ENCODE measurements at regions not wholly inside any gene's neighbourhood (a gene's known extent, or its start where the extent isn't known, plus 50 kb on each side); places are given as distances from the start of the nearest gene placed in this dataset.

DNA sequence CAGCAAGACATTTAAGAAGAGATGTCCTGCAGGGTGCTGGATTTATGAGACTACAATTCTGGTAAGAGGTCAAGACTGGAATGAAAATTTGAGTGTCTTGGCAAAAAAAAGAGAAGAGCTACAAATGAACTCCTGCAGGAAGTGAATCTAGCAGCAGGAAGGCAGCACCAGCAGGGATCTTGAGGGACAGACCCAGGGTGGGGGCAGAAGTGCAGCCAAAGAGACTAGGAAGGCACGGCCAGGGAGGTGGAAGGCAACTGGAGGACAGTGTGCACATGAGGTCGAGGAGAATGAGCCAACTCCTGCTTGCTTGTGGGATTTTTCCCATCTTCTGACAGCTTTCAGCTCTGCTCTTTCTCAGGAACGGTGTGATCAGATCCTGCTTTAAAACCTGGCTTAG, 263.2 kb downstream of the BUD13 start:
- no peak for TF ChIP-seq POLR2AphosphoS5 (IDR thresholded peaks at IDR 0.05)
- no peak for TF ChIP-seq CTCF (IDR thresholded peaks at IDR 0.05)
- no peak for TF ChIP-seq POLR2A (IDR thresholded peaks at IDR 0.05)

Data from prostate gland (tissue), 2 donors.